SK-N-SH treated with all-trans-retinoic acid at 6 μM for 48 hours (cell line): ENCODE measurements at regions not wholly inside any gene's neighbourhood (a gene's known extent, or its start where the extent isn't known, plus 50 kb on each side); places are given as distances from the start of the nearest gene placed in this dataset.

ENCODE experiments used
- ATAC-seq: fragments of 200-7000 bp; cut with Tn5 transposase; 3 replicates; pipeline ENCODE4 v1.9.1; 2020; ENCODE audit warnings: mild to moderate bottlenecking, moderate library complexity
- ARNTL ChIP-seq: fragments of 450-650 bp; formaldehyde crosslinking; IDR thresholded peaks from 2 replicates; pipeline ENCODE4 v1.5.0; 2020; ENCODE audit warnings: low read depth, mild to moderate bottlenecking, moderate library complexity, borderline replicate concordance
- BACH2 ChIP-seq: fragments of 250-450 bp; sonication (Bioruptor Pico); IDR thresholded peaks from 2 replicates; pipeline ENCODE4 v1.9.0; 2021; ENCODE audit warnings: mild to moderate bottlenecking, borderline replicate concordance
- CREB5 ChIP-seq: fragments of 250-450 bp; sonication (Bioruptor Pico); IDR thresholded peaks from 2 replicates; pipeline ENCODE4 v1.5.1; 2020; ENCODE audit warnings: low read depth, mild to moderate bottlenecking, moderate library complexity
- CSRNP3 ChIP-seq: fragments of 250-450 bp; sonication (Bioruptor Pico); IDR thresholded peaks from 2 replicates; pipeline ENCODE4 v1.5.1; 2021; ENCODE audit warnings: mild to moderate bottlenecking, moderate library complexity
- GLIS3 ChIP-seq: fragments of 250-450 bp; sonication (Bioruptor Pico); IDR thresholded peaks from 2 replicates; pipeline ENCODE4 v1.5.0; 2020; ENCODE audit warnings: mild to moderate bottlenecking, moderate library complexity
- ISL1 ChIP-seq: fragments of 250-450 bp; sonication (Bioruptor Pico); IDR thresholded peaks from 2 replicates; pipeline ENCODE4 v2.1.2; 2022; ENCODE audit warnings: mild to moderate bottlenecking, moderate library complexity
- OSR1 ChIP-seq: fragments of 250-450 bp; sonication (Bioruptor Pico); IDR thresholded peaks from 2 replicates; pipeline ENCODE4 v1.8.0; 2022; ENCODE audit warnings: moderate library complexity, mild to moderate bottlenecking, inconsistent platforms
- PATZ1 ChIP-seq: fragments of 250-450 bp; sonication (Bioruptor Pico); IDR thresholded peaks from 2 replicates; pipeline ENCODE4 v1.8.0; 2020; ENCODE audit warnings: mild to moderate bottlenecking, moderate library complexity, borderline replicate concordance
- PPARA ChIP-seq: fragments of 250-450 bp; sonication (Bioruptor Pico); IDR thresholded peaks from 2 replicates; pipeline ENCODE4 v1.5.0; 2020; ENCODE audit warnings: mild to moderate bottlenecking, borderline replicate concordance
- RARB ChIP-seq: fragments of 250-450 bp; sonication (Bioruptor Pico); IDR thresholded peaks from 2 replicates; pipeline ENCODE4 v1.8.0; 2021; ENCODE audit warnings: mild to moderate bottlenecking, moderate library complexity
- TOX ChIP-seq: fragments of 250-450 bp; sonication (Bioruptor Pico); IDR thresholded peaks from 2 replicates; pipeline ENCODE4 v1.8.0; 2021; ENCODE audit warnings: mild to moderate bottlenecking, moderate library complexity, borderline replicate concordance
- ZFP3 ChIP-seq: fragments of 250-450 bp; sonication (Bioruptor Pico); IDR thresholded peaks from 2 replicates; pipeline ENCODE4 v1.5.0; 2020; ENCODE audit warnings: mild to moderate bottlenecking, moderate library complexity
- ZFP30 ChIP-seq: fragments of 450-650 bp; formaldehyde crosslinking; IDR thresholded peaks from 2 replicates; pipeline ENCODE4 v1.5.0; 2022; ENCODE audit warnings: mild to moderate bottlenecking, moderate library complexity
- ZNF8 ChIP-seq: fragments of 450-650 bp; formaldehyde crosslinking; IDR thresholded peaks from 2 replicates; pipeline ENCODE4 v1.5.0; 2020; ENCODE audit warnings: mild to moderate bottlenecking, moderate library complexity

GRCh38 chr15:100767001-100767825, 112.4 kb upstream of the ALDH1A3 start:
- no peak for ATAC-seq
- no peak for TF ChIP-seq GLIS3 (CRISPR knock-in tag)
- TF ChIP-seq CSRNP3 (CRISPR knock-in tag) = no peak
- TF ChIP-seq ZFP3 (CRISPR knock-in tag) = no peak
- TF ChIP-seq CREB5 (CRISPR knock-in tag) = no peak
- no peak for TF ChIP-seq ZNF8

- ATAC-seq = no peak
- TF ChIP-seq CREB5 (CRISPR knock-in tag) = no peak
- no peak for TF ChIP-seq GLIS3 (CRISPR knock-in tag)
Measured at GRCh38 chr15:100768501-100768931, 111.1 kb upstream of the ALDH1A3 start.

GRCh38 chr15:100769043-100769974, 110.3 kb upstream of the ALDH1A3 start:
- ATAC-seq = no peak
- TF ChIP-seq PPARA (CRISPR knock-in tag) (no peak), ISL1 (CRISPR knock-in tag) (no peak), ZFP30 (CRISPR knock-in tag) (no peak), BACH2 (CRISPR knock-in tag) (no peak), RARB (CRISPR knock-in tag) (no peak), ARNTL (CRISPR knock-in tag) (no peak), TOX (CRISPR knock-in tag) (no peak)

- TF ChIP-seq ZNF8 (no peak), OSR1 (CRISPR knock-in tag) (no peak), BACH2 (CRISPR knock-in tag) (no peak), RARB (CRISPR knock-in tag) (no peak), ISL1 (CRISPR knock-in tag) (no peak), CREB5 (CRISPR knock-in tag) (no peak)
- ATAC-seq = no peak
Measured at GRCh38 chr15:100769975-100770340, 109.7 kb upstream of the ALDH1A3 start.

GRCh38 chr15:100770661-100771584, 108.7 kb upstream of the ALDH1A3 start:
- TF ChIP-seq ZNF8 (no peak), GLIS3 (CRISPR knock-in tag) (no peak)
- peak; percentile 58 for ATAC-seq

GRCh38 chr15:100771746-100772145, 107.9 kb upstream of the ALDH1A3 start:
- TF ChIP-seq PATZ1 (CRISPR knock-in tag) (no peak), PPARA (CRISPR knock-in tag) (no peak), CSRNP3 (CRISPR knock-in tag) (no peak)
- TF ChIP-seq, all 23 proteins: peak for 0
- peak; percentile 81 for ATAC-seq
